OCI-LY1 (cell line): ENCODE measurements at regions not wholly inside any gene's neighbourhood (a gene's known extent, or its start where the extent isn't known, plus 50 kb on each side); places are given as distances from the start of the nearest gene placed in this dataset.

Source experiments
- H2AFZ ChIP-seq: fragments of 200-600 bp; sonication (generic), shearing (Covaris generic); 2 replicates; pipeline ENCODE4 v1.6.0; 2014; ENCODE audit warnings: antibody characterized with exemption, mild to moderate bottlenecking, low read length
- H3F3A ChIP-seq: fragments of 200-600 bp; sonication (generic), shearing (Covaris generic); 2 replicates; pipeline ENCODE4 v1.6.0; 2014; ENCODE audit warnings: mild to moderate bottlenecking, antibody characterized with exemption, low read length, moderate library complexity; ENCODE audit not compliant: insufficient read depth
- H3K27ac ChIP-seq: fragments of 200-600 bp; sonication (generic); 2 replicates; pipeline ENCODE4 v1.5.1; 2014; ENCODE audit warnings: low read length, mixed run types, mild to moderate bottlenecking, low read depth; ENCODE audit not compliant: poor library complexity, severe bottlenecking
- H3K27me3 ChIP-seq: fragments of 200-600 bp; sonication (generic); 2 replicates; pipeline ENCODE4 v1.6.0; 2014; ENCODE audit warnings: antibody characterized with exemption, mild to moderate bottlenecking, low read length, moderate library complexity; ENCODE audit not compliant: insufficient read depth
- H3K36me3 ChIP-seq: fragments of 200-600 bp; sonication (generic); 2 replicates; pipeline ENCODE4 v1.6.1; 2014; ENCODE audit warnings: mild to moderate bottlenecking, antibody characterized with exemption, low read length, moderate library complexity, mixed read lengths; ENCODE audit not compliant: insufficient read depth
- H3K4me1 ChIP-seq: fragments of 200-600 bp; sonication (generic); 2 replicates; pipeline ENCODE4 v1.5.1; 2014; ENCODE audit warnings: mild to moderate bottlenecking, low read length, moderate library complexity; ENCODE audit not compliant: insufficient read depth, severe bottlenecking
- H3K4me2 ChIP-seq: fragments of 200-600 bp; sonication (generic), shearing (Covaris generic); 2 replicates; pipeline ENCODE4 v1.6.1; 2014; ENCODE audit warnings: low read length
- H3K4me3 ChIP-seq: fragments of 200-600 bp; sonication (generic); 2 replicates; pipeline ENCODE4 v1.5.1; 2014; ENCODE audit warnings: low read length, low read depth, mild to moderate bottlenecking, mixed read lengths; ENCODE audit not compliant: poor library complexity, severe bottlenecking
- H3K79me2 ChIP-seq: fragments of 200-600 bp; shearing (Covaris generic); 2 replicates; pipeline ENCODE4 v1.6.1; 2016; ENCODE audit warnings: mixed run types, low read length, mixed read lengths; ENCODE audit not compliant: insufficient read depth
- H3K9ac ChIP-seq: fragments of 200-600 bp; sonication (generic), shearing (Covaris generic); 2 replicates; pipeline ENCODE4 v1.6.1; 2014; ENCODE audit warnings: mild to moderate bottlenecking, low read length, mixed read lengths
- H3K9me2 ChIP-seq: fragments of 200-600 bp; sonication (generic), shearing (Covaris generic); 2 replicates; pipeline ENCODE4 v1.6.1; 2014; ENCODE audit warnings: low read depth, mild to moderate bottlenecking, low read length, mixed read lengths
- H3K9me3 ChIP-seq: fragments of 200-600 bp; shearing (Covaris generic); 2 replicates; pipeline ENCODE4 v1.6.1; 2014; ENCODE audit warnings: low read length, mixed read lengths
- H4K20me1 ChIP-seq: fragments of 200-600 bp; sonication (generic), shearing (Covaris generic); 2 replicates; pipeline ENCODE4 v1.6.0; 2016; ENCODE audit warnings: mild to moderate bottlenecking, low read length; ENCODE audit not compliant: insufficient read depth
- EZH2 ChIP-seq: fragments of 200-600 bp; sonication (generic), shearing (Covaris generic); IDR thresholded peaks from 2 replicates; pipeline ENCODE4 v1.8.0; 2017; ENCODE audit warnings: borderline replicate concordance, mixed run types, mild to moderate bottlenecking, antibody characterized with exemption, low read length, moderate library complexity, mixed read lengths
- TF ChIP-seq, protein P1 (sequence below): fragments of 200-600 bp; sonication (generic), shearing (Covaris generic); IDR thresholded peaks from 2 replicates; pipeline ENCODE4 v1.5.1; 2017; ENCODE audit warnings: mild to moderate bottlenecking, antibody characterized with exemption, low read length, moderate library complexity, mixed read lengths

DNA sequence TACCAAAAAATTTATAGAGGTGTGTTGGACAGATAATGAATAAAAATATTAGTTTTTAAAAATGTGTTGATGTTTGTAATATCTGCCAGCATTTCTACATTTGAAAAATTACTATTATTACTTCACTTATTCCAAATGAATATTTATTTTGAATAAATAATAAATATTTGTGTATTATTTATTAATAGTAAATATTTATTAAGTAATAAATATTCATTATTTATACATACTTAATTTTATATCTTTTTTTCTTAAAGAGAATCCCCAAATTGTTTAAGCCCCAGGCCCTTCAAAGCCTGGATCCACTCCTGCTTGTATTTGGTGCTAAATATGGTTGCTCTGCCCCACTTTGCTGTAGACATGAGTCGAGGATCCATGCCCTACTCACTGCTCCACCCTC lies 60.5 kb upstream of the HOPX start:
- no peaks in the 10 kb centered on the region for H3F3A ChIP-seq
- H3K79me2 ChIP-seq, result no peaks in the 10 kb centered on the region
- H3K4me2 ChIP-seq, result no peak overlapping the region
- no peaks in the 10 kb centered on the region for H3K9me2 ChIP-seq
- H3K27ac ChIP-seq, result no peak overlapping the region
- H3K9me3 ChIP-seq, result no peaks in the 10 kb centered on the region
- TF ChIP-seq EZH2, result no peak
- TF ChIP-seq, protein P1, sequence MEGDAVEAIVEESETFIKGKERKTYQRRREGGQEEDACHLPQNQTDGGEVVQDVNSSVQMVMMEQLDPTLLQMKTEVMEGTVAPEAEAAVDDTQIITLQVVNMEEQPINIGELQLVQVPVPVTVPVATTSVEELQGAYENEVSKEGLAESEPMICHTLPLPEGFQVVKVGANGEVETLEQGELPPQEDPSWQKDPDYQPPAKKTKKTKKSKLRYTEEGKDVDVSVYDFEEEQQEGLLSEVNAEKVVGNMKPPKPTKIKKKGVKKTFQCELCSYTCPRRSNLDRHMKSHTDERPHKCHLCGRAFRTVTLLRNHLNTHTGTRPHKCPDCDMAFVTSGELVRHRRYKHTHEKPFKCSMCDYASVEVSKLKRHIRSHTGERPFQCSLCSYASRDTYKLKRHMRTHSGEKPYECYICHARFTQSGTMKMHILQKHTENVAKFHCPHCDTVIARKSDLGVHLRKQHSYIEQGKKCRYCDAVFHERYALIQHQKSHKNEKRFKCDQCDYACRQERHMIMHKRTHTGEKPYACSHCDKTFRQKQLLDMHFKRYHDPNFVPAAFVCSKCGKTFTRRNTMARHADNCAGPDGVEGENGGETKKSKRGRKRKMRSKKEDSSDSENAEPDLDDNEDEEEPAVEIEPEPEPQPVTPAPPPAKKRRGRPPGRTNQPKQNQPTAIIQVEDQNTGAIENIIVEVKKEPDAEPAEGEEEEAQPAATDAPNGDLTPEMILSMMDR, result no peak
- H3K27me3 ChIP-seq, result no peaks in the 10 kb centered on the region
- no peaks in the 10 kb centered on the region for H3K4me1 ChIP-seq
- no peaks in the 10 kb centered on the region for H4K20me1 ChIP-seq
- H3K9ac ChIP-seq, result no peak overlapping the region
- no peak overlapping the region for H3K4me3 ChIP-seq
- no peaks in the 10 kb centered on the region for H3K36me3 ChIP-seq
- H2AFZ ChIP-seq, result no peak overlapping the region

DNA sequence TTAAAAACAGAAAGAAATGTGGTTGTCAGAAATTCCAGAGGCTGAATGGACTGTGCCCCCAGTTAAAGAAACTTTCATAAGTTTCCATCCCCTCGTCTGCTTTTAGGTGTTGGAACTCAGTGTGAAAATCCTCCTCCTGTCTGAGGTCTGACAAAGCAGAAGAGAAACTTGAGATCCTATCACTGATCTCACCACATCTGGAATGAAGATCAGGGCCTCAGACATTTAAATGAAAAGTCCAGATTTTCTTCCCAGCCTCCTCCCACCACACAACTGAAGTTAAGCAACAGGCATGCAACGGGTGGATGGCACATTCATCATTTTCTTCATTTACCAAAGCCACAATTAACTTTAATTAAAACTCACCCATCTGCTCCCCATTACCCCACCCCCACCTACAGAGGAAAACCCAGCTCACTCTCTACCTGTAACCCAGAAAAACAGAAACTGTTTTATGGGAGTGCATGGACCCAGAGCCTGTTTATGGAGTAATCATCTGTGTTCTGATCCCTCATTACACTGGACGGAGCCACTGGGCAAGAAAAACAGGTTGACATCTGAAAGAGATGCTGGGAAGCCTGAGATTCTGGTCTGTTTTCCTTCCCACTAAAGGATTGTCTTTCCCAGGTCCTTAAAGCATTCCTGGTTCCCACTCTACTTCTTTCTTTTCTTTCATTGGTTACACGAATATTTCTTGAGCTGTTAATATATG lies 58.1 kb upstream of the HOPX start:
- no peaks in the 10 kb centered on the region for H4K20me1 ChIP-seq
- no peak overlapping the region for H3K4me3 ChIP-seq
- H3K36me3 ChIP-seq, result no peaks in the 10 kb centered on the region
- no peaks in the 10 kb centered on the region for H3K9me3 ChIP-seq
- no peak overlapping the region for H3K27ac ChIP-seq
- H3K4me2 ChIP-seq, result no peak overlapping the region
- no peaks in the 10 kb centered on the region for H3K27me3 ChIP-seq
- H3F3A ChIP-seq, result no peaks in the 10 kb centered on the region
- H3K9ac ChIP-seq, result no peak overlapping the region
- H3K9me2 ChIP-seq, result no peaks in the 10 kb centered on the region
- no peaks in the 10 kb centered on the region for H3K4me1 ChIP-seq
- no peaks in the 10 kb centered on the region for H3K79me2 ChIP-seq
- TF ChIP-seq EZH2, result no peak
- TF ChIP-seq, protein P1, result no peak
- H2AFZ ChIP-seq, result no peak overlapping the region

DNA sequence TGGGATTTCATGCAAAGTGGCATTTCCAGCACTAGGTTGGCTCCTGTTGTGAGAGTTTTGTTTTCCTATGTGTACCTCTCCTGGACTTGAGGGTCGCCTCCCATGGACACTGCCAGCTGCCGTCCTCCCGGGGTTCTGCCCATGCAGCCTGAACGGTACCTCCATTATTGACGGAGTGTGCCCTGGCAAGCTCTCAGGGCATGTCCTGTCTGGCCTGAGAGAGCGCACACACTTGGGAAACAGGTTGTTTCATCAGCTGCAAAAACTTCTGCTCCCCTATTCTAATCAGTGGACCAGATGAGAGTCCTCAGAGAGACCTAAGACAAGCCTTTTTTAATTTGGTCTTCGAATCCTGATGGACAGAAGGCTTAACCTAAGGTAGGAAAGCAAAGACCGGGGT lies 56.6 kb upstream of the HOPX start:
- Histone ChIP-seq H3K79me2 (no peaks in the 10 kb centered on the region), H3K27me3 (no peaks in the 10 kb centered on the region), H3K4me3 (no peak overlapping the region), H3K9me2 (no peaks in the 10 kb centered on the region), H3K4me2 (no peak overlapping the region), H3F3A (no peaks in the 10 kb centered on the region), H3K27ac (no peak overlapping the region), H4K20me1 (no peaks in the 10 kb centered on the region), H3K9ac (no peak overlapping the region), H3K36me3 (no peaks in the 10 kb centered on the region), H3K9me3 (no peaks in the 10 kb centered on the region), H3K4me1 (no peaks in the 10 kb centered on the region), H2AFZ (no peak overlapping the region)
- TF ChIP-seq, protein P1, result no peak
- no peak for TF ChIP-seq EZH2
